CD1c-positive myeloid dendritic cell (primary cell): ENCODE measurements at regions not wholly inside any gene's neighbourhood (a gene's known extent, or its start where the extent isn't known, plus 50 kb on each side); places are given as distances from the start of the nearest gene placed in this dataset.

Experiments
- DNase-seq: peaks from one replicate; pipeline ENCODE4 v3.0.0-alpha.2; 2016; ENCODE audit errors: extremely low spot score

- no peak for DNase-seq
Observed at GRCh38 chr16:79298894-79299799, 301.4 kb downstream of the MAF start.

- DNase-seq: no peak
Observed at GRCh38 chr16:79298476-79298875, 302.1 kb downstream of the MAF start.

GRCh38 chr16:79297805-79298204, 302.7 kb downstream of the MAF start:
- DNase-seq: no peak

- DNase-seq: peak; percentile 28
Observed at GRCh38 chr16:79297296-79297695, 303.2 kb downstream of the MAF start.

- DNase-seq: no peak
Observed at GRCh38 chr16:79296491-79296890, 304.0 kb downstream of the MAF start.

- DNase-seq: no peak
Observed at GRCh38 chr16:79295746-79296145, 304.8 kb downstream of the MAF start.

GRCh38 chr16:79295162-79295561, 305.4 kb downstream of the MAF start:
- no peak for DNase-seq

GRCh38 chr16:79294568-79294967, 306.0 kb downstream of the MAF start:
- DNase-seq: peak; percentile 26

GRCh38 chr16:79293836-79294460, 306.6 kb downstream of the MAF start:
- DNase-seq: peak; percentile 33

- DNase-seq: peak; percentile 26
Observed at GRCh38 chr16:79288066-79288465, 312.5 kb downstream of the MAF start.

- no peak for DNase-seq
Observed at GRCh38 chr16:79287424-79287917, 313.1 kb downstream of the MAF start.

GRCh38 chr16:79286646-79287423, 313.7 kb downstream of the MAF start:
- peak; percentile 87 for DNase-seq

- DNase-seq: no peak
Observed at GRCh38 chr16:79284766-79285165, 315.8 kb downstream of the MAF start.

GRCh38 chr16:79283578-79283977, 317.0 kb downstream of the MAF start:
- no peak for DNase-seq

- no peak for DNase-seq
Observed at GRCh38 chr16:79282806-79283205, 317.7 kb downstream of the MAF start.

GRCh38 chr16:79278506-79278905, 322.0 kb downstream of the MAF start:
- no peak for DNase-seq

GRCh38 chr16:79276501-79276900, 324.0 kb downstream of the MAF start:
- peak; percentile 22 for DNase-seq

- DNase-seq: no peak
Observed at GRCh38 chr16:79274264-79274663, 326.3 kb downstream of the MAF start.

- DNase-seq: no peak
Observed at GRCh38 chr16:79272141-79272577, 328.4 kb downstream of the MAF start.

- no peak for DNase-seq
Observed at GRCh38 chr16:79271583-79271982, 329.0 kb downstream of the MAF start.

GRCh38 chr16:79270011-79270410, 330.5 kb downstream of the MAF start:
- no peak for DNase-seq

GRCh38 chr16:79269211-79269863, 331.2 kb downstream of the MAF start:
- peak; percentile 75 for DNase-seq
